CD4-positive, alpha-beta T cell (primary cell): ENCODE measurements at regions not wholly inside any gene's neighbourhood (a gene's known extent, or its start where the extent isn't known, plus 50 kb on each side); places are given as distances from the start of the nearest gene placed in this dataset.

Experiments
- ATAC-seq: fragments of 200-7000 bp; cut with Tn5 transposase; one replicate; pipeline ENCODE4 v1.10.0; 2022; ENCODE audit warnings: mild to moderate bottlenecking; ENCODE audit not compliant: poor library complexity
- CTCF ChIA-PET: fragments of 350-600 bp; sonication (Branson Sonifier 250); formaldehyde crosslinking; loops from one replicate; lab custom pipeline; 2021; ENCODE audit warnings: antibody characterized with exemption, inconsistent platforms; lab: Charles Lee
- POLR2A ChIA-PET: fragments of 350-600 bp; sonication (Branson Sonifier 250); formaldehyde crosslinking; loops from one replicate; lab custom pipeline; 2021; ENCODE audit warnings: antibody characterized with exemption, inconsistent platforms; lab: Charles Lee
- DNase-seq, 14 experiments: peaks; one replicate each; pipeline ENCODE4 v3.0.0-alpha.2; 2013 to 2020; ENCODE audit warnings: mixed read lengths in 2 of 14
- H3K27ac ChIP-seq, 2 donors: one replicate each; pipeline versions ENCODE4 v1.5.1 to v1.7.0; 2013; ENCODE audit warnings: low read length in 2 of 2, low read depth in 1 of 2, mild to moderate bottlenecking in 1 of 2
- H3K27me3 ChIP-seq, 2 experiments: 1 replicate in 1 of 2; 2 replicates in 1 of 2; pipeline versions ENCODE4 v1.6.1 to v1.7.0; 2013; ENCODE audit warnings: low read length in 2 of 2, control low read depth in 1 of 2, mild to moderate bottlenecking in 1 of 2, moderate library complexity in 1 of 2; ENCODE audit not compliant: insufficient read depth in 2 of 2, control insufficient read depth in 1 of 2
- H3K36me3 ChIP-seq: one replicate; pipeline ENCODE4 v1.6.1; 2013; ENCODE audit warnings: low read length, control low read depth; ENCODE audit not compliant: insufficient read depth
- H3K4me1 ChIP-seq: one replicate; pipeline ENCODE4 v1.6.1; 2013; ENCODE audit warnings: low read length, control low read depth; ENCODE audit not compliant: insufficient read depth
- H3K4me3 ChIP-seq: one replicate; pipeline ENCODE4 v1.5.1; 2013; ENCODE audit warnings: mild to moderate bottlenecking, low read length, moderate library complexity
- H3K9me3 ChIP-seq, 2 experiments: 1 replicate in 1 of 2; 2 replicates in 1 of 2; pipeline versions ENCODE4 v1.6.1 to v1.7.0; 2013; ENCODE audit warnings: low read length in 2 of 2, mild to moderate bottlenecking in 2 of 2, control low read depth in 1 of 2, moderate library complexity in 1 of 2; ENCODE audit not compliant: control insufficient read depth in 1 of 2, insufficient read depth in 1 of 2
- H3K27ac Mint-ChIP-seq: one replicate; pipeline ENCODE4 v1.8.0; 2020; ENCODE audit warnings: mixed read lengths
- H3K27me3 Mint-ChIP-seq: one replicate; pipeline ENCODE4 v1.8.0; 2021; ENCODE audit warnings: mixed read lengths
- H3K36me3 Mint-ChIP-seq: one replicate; pipeline ENCODE4 v1.8.0; 2021; ENCODE audit warnings: low read depth, mixed read lengths
- H3K4me1 Mint-ChIP-seq: one replicate; pipeline ENCODE4 v1.8.0; 2021; ENCODE audit warnings: low read depth, mixed read lengths
- H3K4me3 Mint-ChIP-seq: one replicate; pipeline ENCODE4 v1.8.0; 2020; ENCODE audit warnings: mild to moderate bottlenecking, mixed read lengths
- H3K9me3 Mint-ChIP-seq: one replicate; pipeline ENCODE4 v1.8.0; 2020; ENCODE audit warnings: mixed read lengths
- intact Hi-C, 2 experiments: fragments of 100-400 bp; cut with DNase I in 1 of 2; cut with micrococcal nuclease in 1 of 2; formaldehyde crosslinking; loops; one replicate each; pipeline versions ENCODE4 v1.15.1 to v1.9.0; 2023 to 2025; cut with DNase I, micrococcal nuclease
- TF ChIP-seq, protein P1 (sequence below): fragments of 200-600 bp; IDR thresholded peaks from one replicate; pipeline ENCODE4 v1.8.0; 2022; ENCODE audit warnings: antibody characterized with exemption, mild to moderate bottlenecking

DNA sequence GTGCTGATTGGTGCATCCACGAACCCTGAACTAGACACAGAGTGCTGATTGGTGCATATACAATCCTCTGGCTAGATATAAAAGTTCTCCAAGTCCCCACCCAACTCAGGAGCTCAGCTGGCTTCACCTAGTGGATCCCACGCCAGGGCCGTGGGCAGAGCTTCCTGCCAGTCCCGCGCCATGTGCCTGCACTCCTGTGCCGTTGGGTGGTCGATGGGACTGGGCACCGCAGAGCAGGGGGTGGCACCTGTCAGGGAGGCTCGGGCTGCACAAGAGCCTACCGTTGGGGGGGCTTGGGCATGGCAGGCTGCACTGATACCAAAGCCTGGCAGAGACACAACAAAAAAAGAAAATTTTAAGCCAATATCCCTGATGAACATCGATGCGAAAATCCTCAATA is 185.4 kb upstream of the ASCC3 start:
- Mint-ChIP-seq H3K27ac (no peak overlapping the region), H3K36me3 (no peaks in the 10 kb centered on the region)
- POLR2A ChIA-PET = no interaction called here

DNA sequence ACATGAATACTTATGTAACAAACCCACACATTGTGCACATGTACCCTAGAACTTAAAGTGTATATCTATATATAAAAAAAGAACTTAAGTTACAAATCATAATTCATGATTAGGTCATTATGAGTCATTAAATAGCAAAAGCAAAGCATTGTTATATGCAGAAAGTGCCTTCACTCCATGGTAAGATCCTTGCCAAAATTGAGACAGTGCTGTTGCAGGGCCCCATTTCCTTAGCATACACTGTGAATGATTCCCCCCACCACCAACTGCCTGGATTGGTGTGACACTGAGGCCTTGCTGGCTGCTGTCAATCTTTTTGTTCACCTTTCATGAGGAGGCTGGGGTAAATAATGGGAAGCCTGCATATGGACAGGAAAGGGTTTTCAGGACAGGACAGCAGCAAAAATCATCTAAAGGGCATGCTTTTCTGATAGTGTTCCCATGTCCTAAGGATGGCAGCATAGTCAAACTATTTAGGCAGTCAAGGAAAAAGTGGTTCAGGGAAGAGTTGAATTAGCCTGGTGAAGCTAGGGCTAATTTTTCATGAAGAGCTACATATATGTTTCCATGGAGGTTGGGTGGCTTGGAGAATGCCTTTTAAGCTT is 188.2 kb upstream of the ASCC3 start:
- Mint-ChIP-seq H3K27me3 (no peaks in the 10 kb centered on the region), H3K36me3 (no peaks in the 10 kb centered on the region), H3K9me3 (peaks cover 12% of the 10 kb centered on the region), H3K4me3 (no peak overlapping the region), H3K27ac (no peak overlapping the region), H3K4me1 (no peaks in the 10 kb centered on the region)
- no peak overlapping the region for H3K27ac ChIP-seq
- no peak for DNase-seq
- TF ChIP-seq, protein P1, sequence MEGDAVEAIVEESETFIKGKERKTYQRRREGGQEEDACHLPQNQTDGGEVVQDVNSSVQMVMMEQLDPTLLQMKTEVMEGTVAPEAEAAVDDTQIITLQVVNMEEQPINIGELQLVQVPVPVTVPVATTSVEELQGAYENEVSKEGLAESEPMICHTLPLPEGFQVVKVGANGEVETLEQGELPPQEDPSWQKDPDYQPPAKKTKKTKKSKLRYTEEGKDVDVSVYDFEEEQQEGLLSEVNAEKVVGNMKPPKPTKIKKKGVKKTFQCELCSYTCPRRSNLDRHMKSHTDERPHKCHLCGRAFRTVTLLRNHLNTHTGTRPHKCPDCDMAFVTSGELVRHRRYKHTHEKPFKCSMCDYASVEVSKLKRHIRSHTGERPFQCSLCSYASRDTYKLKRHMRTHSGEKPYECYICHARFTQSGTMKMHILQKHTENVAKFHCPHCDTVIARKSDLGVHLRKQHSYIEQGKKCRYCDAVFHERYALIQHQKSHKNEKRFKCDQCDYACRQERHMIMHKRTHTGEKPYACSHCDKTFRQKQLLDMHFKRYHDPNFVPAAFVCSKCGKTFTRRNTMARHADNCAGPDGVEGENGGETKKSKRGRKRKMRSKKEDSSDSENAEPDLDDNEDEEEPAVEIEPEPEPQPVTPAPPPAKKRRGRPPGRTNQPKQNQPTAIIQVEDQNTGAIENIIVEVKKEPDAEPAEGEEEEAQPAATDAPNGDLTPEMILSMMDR = no peak
- CTCF ChIA-PET = no interaction called here
- no peak overlapping the region for H3K4me3 ChIP-seq
- H3K27me3 ChIP-seq = no peaks in the 10 kb centered on the region
- intact Hi-C loops = no loop called here
- ATAC-seq = no peak
- no peaks in the 10 kb centered on the region for H3K36me3 ChIP-seq
- peaks cover 0 to 24% of the 10 kb centered on the region in 2 experiments for H3K9me3 ChIP-seq
- POLR2A ChIA-PET = no interaction called here
- no peaks in the 10 kb centered on the region for H3K4me1 ChIP-seq

More for the DNA sequence above, 185.4 kb upstream of the ASCC3 start:
- Histone ChIP-seq H3K4me1 (no peaks in the 10 kb centered on the region), H3K9me3 (peaks cover 0 to 18% of the 10 kb centered on the region in 2 experiments), H3K27ac (no peak overlapping the region), H3K36me3 (no peaks in the 10 kb centered on the region), H3K27me3 (no peaks in the 10 kb centered on the region), H3K4me3 (no peak overlapping the region)
- Mint-ChIP-seq H3K9me3 (peaks cover 13% of the 10 kb centered on the region), H3K4me1 (no peaks in the 10 kb centered on the region), H3K27me3 (no peaks in the 10 kb centered on the region), H3K4me3 (no peak overlapping the region)
- CTCF ChIA-PET = no interaction called here
- TF ChIP-seq, protein P1 = no peak
- ATAC-seq = no peak
- DNase-seq = no peak
- intact Hi-C loops = no loop called here

DNA sequence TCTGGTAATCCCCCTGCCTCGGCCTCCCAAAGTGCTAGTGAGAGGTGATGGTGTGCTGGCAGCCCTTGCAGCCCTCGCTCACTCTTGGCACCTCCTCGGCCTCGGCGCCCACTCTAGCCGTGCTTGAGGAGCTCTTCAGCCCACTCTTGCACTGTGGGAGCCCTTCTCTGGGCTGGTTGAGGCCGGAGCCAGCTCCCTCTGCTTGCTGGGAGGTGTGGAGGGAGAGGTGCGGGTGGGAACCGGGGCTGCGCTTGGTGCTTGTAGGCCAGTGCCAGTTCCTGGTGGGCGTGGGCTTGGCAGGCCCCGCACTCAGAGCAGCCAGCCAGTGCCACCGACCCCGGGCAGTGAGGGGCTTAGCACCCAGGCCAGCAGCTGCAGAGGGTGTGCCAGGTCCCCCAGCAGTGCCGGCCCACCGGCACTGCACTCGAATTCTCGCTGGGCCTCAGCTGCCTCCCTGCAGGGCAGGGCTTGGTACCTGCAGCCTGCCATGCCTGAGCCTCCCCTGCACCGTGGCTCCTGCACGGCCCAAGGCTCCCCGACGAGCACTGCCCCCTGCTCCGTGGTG is 189.0 kb upstream of the ASCC3 start:
- intact Hi-C loops = no loop called here
- no peak for DNase-seq
- H3K36me3 ChIP-seq = no peaks in the 10 kb centered on the region
- H3K4me1 Mint-ChIP-seq = no peaks in the 10 kb centered on the region
- no peak overlapping the region for H3K27ac Mint-ChIP-seq
- TF ChIP-seq, protein P1 = no peak
- CTCF ChIA-PET = no interaction called here
- no peak overlapping the region for H3K27ac ChIP-seq
- POLR2A ChIA-PET = no interaction called here
- H3K36me3 Mint-ChIP-seq = no peaks in the 10 kb centered on the region
- H3K9me3 Mint-ChIP-seq = peaks cover 12% of the 10 kb centered on the region
- H3K27me3 Mint-ChIP-seq = no peaks in the 10 kb centered on the region
- no peak overlapping the region for H3K4me3 Mint-ChIP-seq
- H3K9me3 ChIP-seq = peaks cover 0 to 24% of the 10 kb centered on the region in 2 experiments
- no peak for ATAC-seq
- H3K4me3 ChIP-seq = no peak overlapping the region
- no peaks in the 10 kb centered on the region for H3K4me1 ChIP-seq
- no peaks in the 10 kb centered on the region for H3K27me3 ChIP-seq
